ENCODE measurements at regions not wholly inside any gene's neighbourhood (a gene's known extent, or its start where the extent isn't known, plus 50 kb on each side); places are given as distances from the start of the nearest gene placed in this dataset.

GRCh38 chr11:119808407-119809185 lies 79.6 kb upstream of the NECTIN1 start:
- no peak for TF ChIP-seq POLR2AphosphoS5 (IDR thresholded peaks at IDR 0.05; ENCODE audit: low read depth, low read length)
- TF ChIP-seq POLR2A (IDR thresholded peaks at IDR 0.05; ENCODE audit: low read depth, low read length): no peak
- TF ChIP-seq TAF1 (IDR thresholded peaks at IDR 0.05; ENCODE audit: borderline replicate concordance, low read depth, low read length): no peak
